Calu3 (cell line): ENCODE measurements at regions not wholly inside any gene's neighbourhood (a gene's known extent, or its start where the extent isn't known, plus 50 kb on each side); places are given as distances from the start of the nearest gene placed in this dataset.

ENCODE experiments used
- BruUV-seq: library from RNA; stranded (reverse); fragments of 400-500 nt; replicated peaks from 2 replicates; lab custom pipeline; 2021; lab: Mats Ljungman, UMichigan
- CTCF ChIA-PET: fragments of 300-600 bp; sonication (Branson Sonifier 250); formaldehyde crosslinking; loops from one replicate; lab custom pipeline; 2022; ENCODE audit warnings: antibody characterized with exemption; lab: Charles Lee
- DNase-seq: peaks from one replicate; pipeline ENCODE4 v3.0.0; 2022
- H3K27ac Mint-ChIP-seq: one replicate; pipeline ENCODE4 v1.8.0; 2022; ENCODE audit warnings: mixed read lengths; ENCODE audit not compliant: unreplicated experiment
- H3K27me3 Mint-ChIP-seq: one replicate; pipeline ENCODE4 v1.8.0; 2022; ENCODE audit warnings: mixed read lengths; ENCODE audit not compliant: unreplicated experiment
- H3K36me3 Mint-ChIP-seq: one replicate; pipeline ENCODE4 v1.8.0; 2022; ENCODE audit warnings: mild to moderate bottlenecking, moderate library complexity, mixed read lengths; ENCODE audit not compliant: insufficient read depth, unreplicated experiment
- H3K4me1 Mint-ChIP-seq: one replicate; pipeline ENCODE4 v1.8.0; 2022; ENCODE audit warnings: mild to moderate bottlenecking, low read depth, mixed read lengths; ENCODE audit not compliant: unreplicated experiment
- H3K4me3 Mint-ChIP-seq: one replicate; pipeline ENCODE4 v1.8.0; 2022; ENCODE audit warnings: mild to moderate bottlenecking, low read depth, moderate library complexity, mixed read lengths; ENCODE audit not compliant: unreplicated experiment
- H3K9me3 Mint-ChIP-seq: one replicate; pipeline ENCODE4 v1.8.0; 2022; ENCODE audit warnings: low read depth, mixed read lengths; ENCODE audit not compliant: unreplicated experiment
- intact Hi-C: fragments of 100-400 bp; cut with micrococcal nuclease; formaldehyde crosslinking; loops from one replicate; pipeline ENCODE4 v1.10.0; 2022; ENCODE audit not compliant: unreplicated experiment
- TF ChIP-seq, protein P1 (sequence below): fragments of 200-600 bp; IDR thresholded peaks from one replicate; pipeline ENCODE4 v1.8.0; 2022; ENCODE audit warnings: antibody characterized with exemption; ENCODE audit not compliant: unreplicated experiment

DNA sequence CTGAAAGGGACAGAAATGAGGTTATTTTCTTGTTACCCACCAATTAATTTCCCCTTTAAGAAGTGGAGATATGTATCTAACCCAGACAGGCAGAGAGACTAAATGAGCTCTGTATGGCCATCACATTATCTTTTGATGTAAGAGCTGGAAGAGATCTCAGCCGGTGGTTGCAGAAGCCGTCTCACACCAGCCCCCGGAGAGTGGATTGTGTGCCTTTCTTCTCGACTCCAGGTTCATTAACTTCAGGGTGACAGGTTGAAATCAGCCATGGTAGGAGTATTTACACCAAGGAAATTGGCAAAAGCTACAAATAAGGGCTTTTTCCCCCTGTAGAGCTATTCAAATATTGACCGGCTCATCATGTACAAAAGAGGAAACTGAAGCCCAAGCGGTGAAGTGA, 580.3 kb upstream of the CADM1 start:
- DNase-seq, result no peak
- intact Hi-C loops, result no loop called here
- Mint-ChIP-seq H3K27ac (no peak overlapping the region), H3K36me3 (no peaks in the 10 kb centered on the region), H3K4me1 (no peaks in the 10 kb centered on the region), H3K27me3 (no peaks in the 10 kb centered on the region), H3K4me3 (no peak overlapping the region), H3K9me3 (peaks cover 17% of the 10 kb centered on the region)
- TF ChIP-seq, protein P1, sequence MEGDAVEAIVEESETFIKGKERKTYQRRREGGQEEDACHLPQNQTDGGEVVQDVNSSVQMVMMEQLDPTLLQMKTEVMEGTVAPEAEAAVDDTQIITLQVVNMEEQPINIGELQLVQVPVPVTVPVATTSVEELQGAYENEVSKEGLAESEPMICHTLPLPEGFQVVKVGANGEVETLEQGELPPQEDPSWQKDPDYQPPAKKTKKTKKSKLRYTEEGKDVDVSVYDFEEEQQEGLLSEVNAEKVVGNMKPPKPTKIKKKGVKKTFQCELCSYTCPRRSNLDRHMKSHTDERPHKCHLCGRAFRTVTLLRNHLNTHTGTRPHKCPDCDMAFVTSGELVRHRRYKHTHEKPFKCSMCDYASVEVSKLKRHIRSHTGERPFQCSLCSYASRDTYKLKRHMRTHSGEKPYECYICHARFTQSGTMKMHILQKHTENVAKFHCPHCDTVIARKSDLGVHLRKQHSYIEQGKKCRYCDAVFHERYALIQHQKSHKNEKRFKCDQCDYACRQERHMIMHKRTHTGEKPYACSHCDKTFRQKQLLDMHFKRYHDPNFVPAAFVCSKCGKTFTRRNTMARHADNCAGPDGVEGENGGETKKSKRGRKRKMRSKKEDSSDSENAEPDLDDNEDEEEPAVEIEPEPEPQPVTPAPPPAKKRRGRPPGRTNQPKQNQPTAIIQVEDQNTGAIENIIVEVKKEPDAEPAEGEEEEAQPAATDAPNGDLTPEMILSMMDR, result no peak
- CTCF ChIA-PET, result no interaction called here
- BruUV-seq, result no TSS peak

DNA sequence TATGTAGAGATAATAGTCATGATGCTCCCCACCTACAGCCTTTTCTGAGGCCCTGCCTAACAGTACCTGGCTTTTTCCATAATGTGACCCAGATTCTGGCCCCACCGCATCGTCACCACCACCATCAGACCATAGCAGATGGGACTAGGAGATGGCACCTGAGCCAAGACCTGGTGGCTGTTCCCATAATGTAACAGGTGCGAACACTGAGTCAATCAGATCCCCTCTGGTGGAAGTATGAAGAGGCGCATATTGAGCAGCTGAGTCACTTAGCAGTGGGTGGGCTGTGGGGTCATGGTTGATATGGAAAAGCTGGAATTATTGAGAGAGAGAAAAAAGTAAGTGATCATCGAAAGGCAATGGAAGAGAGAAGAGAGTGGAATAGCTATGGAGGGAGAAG, 578.0 kb upstream of the CADM1 start:
- H3K27me3 Mint-ChIP-seq, result no peaks in the 10 kb centered on the region
- H3K4me1 Mint-ChIP-seq, result no peaks in the 10 kb centered on the region
- intact Hi-C loops, result no loop called here
- no peaks in the 10 kb centered on the region for H3K36me3 Mint-ChIP-seq
- no peak overlapping the region for H3K27ac Mint-ChIP-seq
- TF ChIP-seq, protein P1, result no peak
- H3K9me3 Mint-ChIP-seq, result peaks cover 20% of the 10 kb centered on the region
- H3K4me3 Mint-ChIP-seq, result no peak overlapping the region
- CTCF ChIA-PET, result no interaction called here
- no peak for DNase-seq
- BruUV-seq, result no TSS peak

DNA sequence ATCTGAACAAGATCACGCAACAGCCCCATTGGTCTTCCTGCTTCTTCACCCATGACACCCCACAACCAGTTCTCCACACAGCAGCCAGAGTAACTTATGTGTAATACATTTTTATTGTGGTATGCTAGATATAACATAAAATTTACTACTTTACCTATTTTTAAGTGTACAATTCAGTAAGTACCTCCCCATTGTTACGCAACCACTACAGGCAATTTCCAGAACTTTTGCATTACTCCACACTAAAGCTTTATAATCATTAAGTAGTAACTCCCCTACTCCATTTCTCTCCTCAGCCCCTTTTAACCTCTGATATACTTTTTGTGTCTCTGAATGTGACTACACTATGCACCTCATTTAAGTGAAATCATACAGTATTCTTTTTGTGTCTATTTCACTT, 575.4 kb upstream of the CADM1 start:
- H3K4me3 Mint-ChIP-seq, result no peak overlapping the region
- no peaks in the 10 kb centered on the region for H3K4me1 Mint-ChIP-seq
- TF ChIP-seq, protein P1, result no peak
- BruUV-seq, result no TSS peak
- intact Hi-C loops, result no loop called here
- no peaks in the 10 kb centered on the region for H3K36me3 Mint-ChIP-seq
- no peak overlapping the region for H3K27ac Mint-ChIP-seq
- peaks cover 24% of the 10 kb centered on the region for H3K9me3 Mint-ChIP-seq
- no peaks in the 10 kb centered on the region for H3K27me3 Mint-ChIP-seq
- no peak for DNase-seq
- CTCF ChIA-PET, result no interaction called here

DNA sequence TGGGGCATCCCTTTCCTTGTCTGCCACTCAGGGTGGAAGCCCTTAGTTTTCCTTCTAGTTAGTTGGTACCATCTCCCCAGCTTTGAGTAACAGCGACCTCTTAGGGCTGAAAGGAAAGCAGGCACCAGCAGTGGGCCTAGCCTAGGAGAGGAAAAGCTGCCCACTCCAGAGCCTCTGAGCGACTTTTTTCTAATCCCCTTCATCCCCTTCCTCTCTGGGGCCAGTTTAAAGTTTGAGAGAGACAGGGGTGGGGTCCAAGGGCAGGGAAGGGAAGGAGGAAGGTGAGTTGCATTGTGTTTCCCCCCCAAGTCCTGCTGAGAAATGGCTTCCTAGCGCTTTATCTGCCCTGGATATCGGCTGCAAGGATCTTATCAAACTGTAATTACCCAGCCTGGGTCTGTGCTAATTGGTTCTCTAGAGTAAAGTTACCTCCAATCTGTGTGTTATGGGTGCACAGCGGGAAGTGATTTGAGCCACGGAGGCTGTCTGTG, 573.9 kb upstream of the CADM1 start:
- no peaks in the 10 kb centered on the region for H3K36me3 Mint-ChIP-seq
- H3K9me3 Mint-ChIP-seq, result peaks cover 22% of the 10 kb centered on the region
- intact Hi-C loops, result no loop called here
- H3K27ac Mint-ChIP-seq, result no peak overlapping the region
- no peak overlapping the region for H3K4me3 Mint-ChIP-seq
- BruUV-seq, result no TSS peak
- TF ChIP-seq, protein P1, result no peak
- DNase-seq, result no peak
- no peaks in the 10 kb centered on the region for H3K27me3 Mint-ChIP-seq
- CTCF ChIA-PET, result no interaction called here
- no peaks in the 10 kb centered on the region for H3K4me1 Mint-ChIP-seq
